PC-3 (cell line): ENCODE measurements at regions not wholly inside any gene's neighbourhood (a gene's known extent, or its start where the extent isn't known, plus 50 kb on each side); places are given as distances from the start of the nearest gene placed in this dataset.

ENCODE experiments used
- CTCF ChIP-seq: fragments of 300-600 bp; sonication (generic); conservative IDR thresholded peaks from 2 replicates; pipeline ENCODE4 v1.5.1; 2017; ENCODE audit warnings: antibody characterized with exemption, low read depth, mild to moderate bottlenecking, low read length
- EZH2 ChIP-seq: fragments of 300-600 bp; sonication (generic); IDR thresholded peaks from one replicate; pipeline ENCODE4 v1.6.1; 2017; ENCODE audit warnings: antibody characterized with exemption, mild to moderate bottlenecking, low read length; ENCODE audit not compliant: unreplicated experiment
- EZH2phosphoT487 ChIP-seq: fragments of 300-600 bp; sonication (generic); IDR thresholded peaks from 2 replicates; pipeline ENCODE4 v1.6.1; 2018; ENCODE audit warnings: mild to moderate bottlenecking, antibody characterized with exemption, low read length, borderline replicate concordance

- TF ChIP-seq CTCF: no peak
- no peak for TF ChIP-seq EZH2
- TF ChIP-seq EZH2phosphoT487: no peak
These were observed 93.3 kb downstream of the CPZ start for GRCh38 chr4:8685831-8686230.
